Stimulated activated CD4-positive, alpha-beta T cell treated with anti-CD3 and anti-CD28 coated beads, Interleukin-12 subunit alpha, Interleukin-12 subunit beta, amount 100 ng/mL, for 48 hours (primary cell): ENCODE measurements at regions not wholly inside any gene's neighbourhood (a gene's known extent, or its start where the extent isn't known, plus 50 kb on each side); places are given as distances from the start of the nearest gene placed in this dataset.

Source experiments
- DNase-seq, 3 donors: peaks; one replicate each; pipeline ENCODE4 v3.0.0-alpha.2; 2020; ENCODE audit warnings: low read depth in 2 of 3, low spot score in 1 of 3

- no peak for DNase-seq
Measured at GRCh38 chr11:37688456-37688855, 1090.4 kb upstream of the RAG2 start.

- DNase-seq, result no peak
Measured at GRCh38 chr11:37687130-37687529, 1089.1 kb upstream of the RAG2 start.

GRCh38 chr11:37671321-37671720, 1073.3 kb upstream of the RAG2 start:
- no peak for DNase-seq

GRCh38 chr11:37666960-37667359, 1068.9 kb upstream of the RAG2 start:
- DNase-seq, result no peak

- no peak for DNase-seq
Measured at GRCh38 chr11:37657645-37658044, 1059.6 kb upstream of the RAG2 start.

GRCh38 chr11:37647767-37648166, 1049.7 kb upstream of the RAG2 start:
- no peak for DNase-seq

- DNase-seq, result no peak
Measured at GRCh38 chr11:37643968-37644367, 1045.9 kb upstream of the RAG2 start.

- no peak for DNase-seq
Measured at GRCh38 chr11:37642296-37642695, 1044.3 kb upstream of the RAG2 start.

- DNase-seq, result no peak
Measured at GRCh38 chr11:37632748-37633147, 1034.7 kb upstream of the RAG2 start.

- DNase-seq, result no peak
Measured at GRCh38 chr11:37630866-37631265, 1032.8 kb upstream of the RAG2 start.

GRCh38 chr11:37623778-37624177, 1025.7 kb upstream of the RAG2 start:
- DNase-seq, result no peak

GRCh38 chr11:37621662-37622061, 1023.6 kb upstream of the RAG2 start:
- no peak for DNase-seq

GRCh38 chr11:37616291-37616690, 1018.3 kb upstream of the RAG2 start:
- DNase-seq, result no peak

GRCh38 chr11:37613031-37613430, 1015.0 kb upstream of the RAG2 start:
- DNase-seq, result no peak

GRCh38 chr11:37612146-37612545, 1014.1 kb upstream of the RAG2 start:
- no peak for DNase-seq

- DNase-seq, result no peak
Measured at GRCh38 chr11:37605229-37605628, 1007.2 kb upstream of the RAG2 start.

- DNase-seq, result no peak
Measured at GRCh38 chr11:37598381-37598780, 1000.3 kb upstream of the RAG2 start.

GRCh38 chr11:37597776-37598175, 999.7 kb upstream of the RAG2 start:
- no peak for DNase-seq

GRCh38 chr11:37595845-37596244, 997.8 kb upstream of the RAG2 start:
- no peak for DNase-seq

GRCh38 chr11:37574361-37574760, 976.3 kb upstream of the RAG2 start:
- DNase-seq, result no peak

GRCh38 chr11:37572491-37573171, 974.6 kb upstream of the RAG2 start:
- no peak for DNase-seq

- DNase-seq, result no peak
Measured at GRCh38 chr11:37571246-37571645, 973.2 kb upstream of the RAG2 start.

GRCh38 chr11:37560991-37561390, 963.0 kb upstream of the RAG2 start:
- DNase-seq, result no peak

GRCh38 chr11:37560346-37560745, 962.3 kb upstream of the RAG2 start:
- DNase-seq, result no peak
